Jurkat, Clone E6-1 (cell line): ENCODE measurements at regions not wholly inside any gene's neighbourhood (a gene's known extent, or its start where the extent isn't known, plus 50 kb on each side); places are given as distances from the start of the nearest gene placed in this dataset.

Experiments used
- DNase-seq: peaks from one replicate; pipeline ENCODE4 v3.0.0-alpha.2; 2011; ENCODE audit warnings: low read depth, low spot score
- H3K4me3 ChIP-seq: 2 replicates; pipeline ENCODE4 v1.5.1; 2011; ENCODE audit warnings: mild to moderate bottlenecking, low read length, control low read depth, moderate library complexity

GRCh38 chr21:27158967-27159366, 192.1 kb upstream of the ADAMTS5 start:
- no peak overlapping the region for H3K4me3 ChIP-seq
- no peak for DNase-seq

- H3K4me3 ChIP-seq = no peak overlapping the region
- no peak for DNase-seq
Measured at GRCh38 chr21:27157097-27157496, 190.2 kb upstream of the ADAMTS5 start.

DNA sequence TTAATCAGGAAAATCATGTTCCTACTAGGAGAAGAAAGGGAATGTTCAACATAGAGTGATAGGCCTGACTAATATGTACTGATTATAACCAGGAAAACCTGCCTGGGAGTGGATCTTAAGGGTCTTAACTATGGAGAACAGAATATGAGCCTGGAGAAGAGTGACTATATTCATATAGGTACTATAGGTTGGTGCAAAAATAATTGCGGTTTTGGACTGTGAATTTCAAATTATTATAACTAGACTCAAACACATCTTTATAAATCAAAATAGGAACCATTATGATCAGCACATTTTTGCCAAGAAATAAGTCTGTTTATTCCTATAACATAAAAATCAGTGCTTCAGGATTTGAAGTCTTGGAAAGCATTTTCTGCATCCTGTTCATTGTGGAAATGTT, 189.8 kb upstream of the ADAMTS5 start:
- DNase-seq = no peak
- no peak overlapping the region for H3K4me3 ChIP-seq

- H3K4me3 ChIP-seq = no peak overlapping the region
- DNase-seq = no peak
Measured at GRCh38 chr21:27155130-27155500, 188.2 kb upstream of the ADAMTS5 start.

DNA sequence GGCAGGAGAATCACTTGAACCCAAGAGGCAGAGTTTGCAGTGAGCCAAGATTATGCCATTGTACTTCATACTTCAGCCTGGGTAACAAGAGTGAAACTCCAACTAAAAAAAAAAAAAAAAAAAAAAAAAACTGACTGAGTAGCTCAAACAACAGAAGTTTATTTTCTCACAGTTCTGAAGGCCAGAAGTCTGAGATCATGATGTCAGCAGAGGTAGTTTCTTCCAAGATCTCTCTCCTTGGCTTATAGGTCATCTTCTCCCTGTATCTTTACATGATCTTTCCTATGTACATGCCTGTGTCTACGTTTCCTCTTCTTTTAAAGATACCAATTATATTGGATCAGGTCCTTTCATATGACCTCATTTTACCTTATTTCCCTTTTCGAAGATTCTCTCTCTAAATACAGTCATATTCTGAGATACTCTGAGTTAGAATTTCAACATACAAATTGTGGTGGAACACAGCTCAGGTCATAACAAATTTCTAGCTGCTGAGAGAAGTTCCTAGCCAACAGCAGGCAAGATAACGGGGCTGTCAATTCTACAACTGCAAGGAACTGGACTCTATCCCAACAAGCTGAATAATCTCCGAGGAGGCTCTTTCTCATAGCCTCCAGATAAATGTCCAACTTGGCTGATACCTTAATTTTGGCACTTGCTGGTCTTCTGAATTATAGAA, 187.7 kb upstream of the ADAMTS5 start:
- DNase-seq = no peak
- no peak overlapping the region for H3K4me3 ChIP-seq

DNA sequence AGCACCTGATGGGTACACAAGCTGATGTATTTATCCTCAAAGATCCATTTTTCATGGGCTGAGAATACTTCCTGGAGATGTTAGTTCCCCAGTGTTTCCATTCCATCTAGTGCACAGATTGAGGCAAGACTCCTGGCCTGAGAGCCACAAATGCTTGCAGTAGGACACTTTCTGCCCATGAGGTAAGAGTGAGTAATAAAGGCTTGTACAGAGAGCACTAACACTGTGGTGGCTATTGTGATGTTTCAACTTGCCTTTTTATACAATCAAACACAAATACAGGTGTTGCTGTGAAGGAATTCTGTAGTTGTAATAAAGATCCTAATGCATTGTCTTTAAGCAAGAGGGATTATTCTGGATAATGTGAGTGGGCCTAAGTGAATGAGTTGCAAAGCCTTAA, 186.1 kb upstream of the ADAMTS5 start:
- DNase-seq = no peak
- H3K4me3 ChIP-seq = no peak overlapping the region

- H3K4me3 ChIP-seq = no peak overlapping the region
- DNase-seq = no peak
Measured at GRCh38 chr21:27149034-27149433, 182.1 kb upstream of the ADAMTS5 start.

DNA sequence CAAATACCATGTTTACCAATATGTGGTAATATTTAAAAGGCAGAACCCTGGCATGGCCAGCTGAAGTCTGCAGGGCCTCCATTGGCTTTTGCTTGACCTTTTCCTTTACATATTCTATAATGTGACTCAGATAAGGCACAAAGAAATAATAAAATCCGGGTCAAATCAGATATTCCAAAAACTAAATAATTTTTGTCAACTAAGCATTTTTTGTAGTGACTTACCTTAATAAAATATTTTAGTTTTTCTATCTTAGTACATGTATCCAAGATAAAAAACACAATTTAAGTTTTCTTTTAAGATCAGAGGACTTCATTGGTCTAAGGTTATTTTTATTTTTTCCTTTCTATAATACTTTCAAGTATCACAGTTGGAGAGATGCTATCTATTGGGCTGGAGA, 179.4 kb upstream of the ADAMTS5 start:
- no peak overlapping the region for H3K4me3 ChIP-seq
- DNase-seq = no peak

- H3K4me3 ChIP-seq = no peak overlapping the region
- DNase-seq = no peak
Measured at GRCh38 chr21:27145134-27145798, 178.4 kb upstream of the ADAMTS5 start.

DNA sequence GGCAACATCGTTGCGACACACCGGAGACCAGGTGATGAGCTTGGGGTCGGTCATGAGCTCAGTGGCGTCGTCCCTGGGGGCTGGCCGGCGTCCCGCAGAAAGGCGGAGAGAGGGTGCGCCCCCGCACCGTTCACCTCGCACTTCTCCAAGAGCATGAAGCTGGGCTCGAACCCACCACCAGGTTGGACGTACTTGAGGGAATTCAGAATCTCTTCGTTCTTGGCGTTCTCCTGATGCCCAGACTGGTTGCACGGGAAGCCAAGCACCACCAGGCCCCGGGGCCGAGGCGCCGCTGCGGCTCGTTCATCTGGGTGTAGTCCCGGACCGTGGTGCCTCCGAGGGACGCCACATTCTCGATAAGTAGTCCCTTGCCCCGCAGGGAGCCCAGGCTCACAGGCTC, 176.6 kb upstream of the ADAMTS5 start:
- H3K4me3 ChIP-seq = no peak overlapping the region
- no peak for DNase-seq

DNA sequence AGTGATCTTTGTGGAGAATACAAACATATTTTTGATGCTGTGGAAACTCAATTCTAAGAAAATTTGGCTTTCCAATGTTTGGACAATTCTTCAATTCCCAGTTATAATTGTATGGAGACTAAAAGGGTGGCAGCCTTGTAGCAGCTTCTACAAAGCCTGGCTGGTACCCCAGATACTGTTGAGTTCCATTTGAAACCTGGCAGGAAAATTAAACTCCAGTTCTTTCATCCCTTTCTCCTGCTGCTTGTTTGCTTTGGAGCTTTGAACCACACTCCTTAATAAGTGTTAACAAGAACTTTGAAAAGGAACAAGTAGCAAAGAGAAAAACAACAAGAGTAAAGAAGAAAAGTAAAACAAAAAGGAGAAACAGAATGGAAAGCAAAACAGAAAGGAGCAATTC, 172.6 kb upstream of the ADAMTS5 start:
- no peak for DNase-seq
- no peak overlapping the region for H3K4me3 ChIP-seq

DNA sequence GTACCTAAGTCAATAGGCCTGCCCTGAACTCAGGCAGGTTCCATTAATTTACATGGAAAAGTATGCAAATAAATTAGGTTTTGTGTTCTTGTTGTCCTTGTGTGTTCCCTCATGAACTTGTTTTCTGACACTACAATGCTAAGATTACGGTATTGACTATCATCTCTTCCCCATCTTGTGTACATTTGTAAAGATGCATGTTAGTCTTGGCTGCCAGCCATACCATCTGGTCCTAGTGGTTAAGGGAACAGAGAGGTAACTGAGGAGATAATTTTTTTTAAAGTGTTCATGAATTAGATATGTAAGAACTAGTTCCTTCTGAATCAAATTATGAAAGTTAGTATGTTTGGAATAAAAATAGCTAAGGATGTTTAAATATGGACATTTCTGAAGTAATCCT, 167.6 kb upstream of the ADAMTS5 start:
- no peak overlapping the region for H3K4me3 ChIP-seq
- DNase-seq = no peak

DNA sequence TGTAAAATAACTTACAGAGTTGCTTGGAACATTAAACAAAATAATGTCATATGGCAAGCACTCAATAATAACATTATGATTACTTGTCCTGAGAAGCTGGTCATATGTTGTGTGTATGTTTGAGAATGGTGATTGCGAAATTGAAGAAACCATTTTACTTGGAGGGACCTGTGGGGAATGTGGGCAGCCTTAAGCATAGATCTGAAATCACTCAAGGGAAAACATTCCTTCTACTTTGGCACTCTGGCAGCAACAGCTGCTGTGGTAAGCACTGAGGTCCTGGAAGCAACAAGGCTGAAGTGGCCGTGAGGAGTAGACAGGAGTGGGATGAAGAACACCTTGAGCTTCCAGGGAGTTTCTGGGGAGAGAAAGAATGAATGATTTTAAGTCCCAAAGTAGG, 165.4 kb upstream of the ADAMTS5 start:
- DNase-seq = no peak
- H3K4me3 ChIP-seq = no peak overlapping the region

- no peak overlapping the region for H3K4me3 ChIP-seq
- DNase-seq = no peak
Measured at GRCh38 chr21:27130154-27130553, 163.3 kb upstream of the ADAMTS5 start.

DNA sequence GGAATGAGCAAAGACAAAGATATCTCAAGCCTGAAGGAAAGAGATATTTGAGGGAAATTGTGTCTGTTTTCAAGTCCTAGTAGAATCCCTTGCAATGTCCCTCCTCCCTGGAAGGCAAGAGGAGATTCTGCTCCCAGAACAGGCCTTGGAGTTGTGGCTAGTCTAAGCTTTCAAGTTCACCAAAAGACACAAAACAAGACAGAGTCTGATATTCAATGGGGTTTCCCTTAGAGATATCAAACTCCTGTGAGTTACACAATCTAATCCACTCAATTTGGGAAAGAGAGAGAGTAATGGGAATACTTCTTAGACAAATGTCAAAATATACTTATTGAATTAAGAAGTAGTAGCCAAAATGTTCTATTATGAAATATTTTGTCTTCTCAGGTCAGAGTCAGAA, 162.8 kb upstream of the ADAMTS5 start:
- DNase-seq = no peak
- no peak overlapping the region for H3K4me3 ChIP-seq

DNA sequence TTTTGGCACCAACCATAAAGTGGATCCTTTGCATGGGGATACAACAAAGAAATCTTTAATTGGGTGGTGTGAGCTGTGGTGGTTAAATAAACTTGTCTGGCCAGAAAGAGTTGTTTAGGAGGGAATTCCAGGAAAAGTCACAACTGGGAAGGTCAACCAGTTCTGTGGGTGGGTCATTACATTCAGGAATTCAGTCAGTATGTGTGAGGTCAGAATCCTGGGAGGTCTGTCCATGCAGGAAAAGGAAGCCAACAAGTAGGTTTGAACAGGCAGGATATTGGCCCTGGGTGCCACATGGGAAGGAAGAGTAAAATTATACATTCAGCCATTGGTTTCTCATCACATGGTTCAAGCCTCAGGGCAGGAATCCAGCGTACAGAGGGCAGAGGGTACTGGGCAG, 162.3 kb upstream of the ADAMTS5 start:
- H3K4me3 ChIP-seq = no peak overlapping the region
- DNase-seq = no peak

- no peak overlapping the region for H3K4me3 ChIP-seq
- DNase-seq = no peak
Measured at GRCh38 chr21:27126140-27126539, 159.3 kb upstream of the ADAMTS5 start.

- H3K4me3 ChIP-seq = no peak overlapping the region
- no peak for DNase-seq
Measured at GRCh38 chr21:27122686-27123085, 155.8 kb upstream of the ADAMTS5 start.

GRCh38 chr21:27114111-27114510, 147.2 kb upstream of the ADAMTS5 start:
- no peak for DNase-seq
- no peak overlapping the region for H3K4me3 ChIP-seq

- no peak for DNase-seq
Measured at GRCh38 chr21:27112186-27112585, 145.3 kb upstream of the ADAMTS5 start.

DNA sequence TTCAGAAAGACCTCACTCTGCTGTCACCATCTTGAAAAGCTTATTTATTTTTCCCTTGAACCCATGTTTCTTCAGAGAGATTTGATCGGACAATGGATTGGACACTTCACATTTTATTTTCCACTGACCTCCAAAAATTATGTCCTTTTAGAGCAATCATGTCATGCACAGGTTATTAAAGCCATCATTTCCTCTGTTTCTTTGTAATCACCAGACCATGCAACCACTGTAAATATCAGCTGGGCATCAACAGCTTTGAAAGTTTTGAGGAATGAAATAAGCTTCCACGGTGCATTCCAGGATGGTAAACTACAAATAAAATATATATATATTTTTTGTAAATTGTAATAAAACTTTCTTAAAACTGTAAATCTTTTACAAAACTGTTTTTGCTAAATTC, 144.1 kb upstream of the ADAMTS5 start:
- no peak for DNase-seq
- no peak overlapping the region for H3K4me3 ChIP-seq

More at GRCh38 chr21:27112186-27112585, 145.3 kb upstream of the ADAMTS5 start:
- no peak overlapping the region for H3K4me3 ChIP-seq
